ENCODE measurements at regions not wholly inside any gene's neighbourhood (a gene's known extent, or its start where the extent isn't known, plus 50 kb on each side); places are given as distances from the start of the nearest gene placed in this dataset.

DNA sequence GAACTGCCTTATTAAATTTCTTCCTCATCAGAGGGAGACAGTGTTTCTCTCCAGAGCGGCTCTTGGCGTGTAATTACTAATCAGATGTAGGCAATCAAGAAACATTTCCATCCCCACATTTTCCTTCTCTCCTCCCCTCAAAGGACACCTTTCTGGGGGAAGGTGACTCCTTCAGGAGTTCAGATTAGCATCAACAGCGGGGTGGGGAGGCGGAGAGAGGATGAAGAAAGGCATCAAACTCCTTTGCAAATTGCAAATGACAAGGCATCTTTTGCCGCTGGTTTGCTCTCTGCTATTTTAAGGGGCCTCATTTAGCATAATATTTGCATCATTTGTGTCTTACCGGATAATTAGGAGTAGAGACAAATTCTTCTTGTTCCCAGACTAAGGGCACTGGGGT, 231.7 kb upstream of the SRRM4 start:
- TF ChIP-seq, protein P1, sequence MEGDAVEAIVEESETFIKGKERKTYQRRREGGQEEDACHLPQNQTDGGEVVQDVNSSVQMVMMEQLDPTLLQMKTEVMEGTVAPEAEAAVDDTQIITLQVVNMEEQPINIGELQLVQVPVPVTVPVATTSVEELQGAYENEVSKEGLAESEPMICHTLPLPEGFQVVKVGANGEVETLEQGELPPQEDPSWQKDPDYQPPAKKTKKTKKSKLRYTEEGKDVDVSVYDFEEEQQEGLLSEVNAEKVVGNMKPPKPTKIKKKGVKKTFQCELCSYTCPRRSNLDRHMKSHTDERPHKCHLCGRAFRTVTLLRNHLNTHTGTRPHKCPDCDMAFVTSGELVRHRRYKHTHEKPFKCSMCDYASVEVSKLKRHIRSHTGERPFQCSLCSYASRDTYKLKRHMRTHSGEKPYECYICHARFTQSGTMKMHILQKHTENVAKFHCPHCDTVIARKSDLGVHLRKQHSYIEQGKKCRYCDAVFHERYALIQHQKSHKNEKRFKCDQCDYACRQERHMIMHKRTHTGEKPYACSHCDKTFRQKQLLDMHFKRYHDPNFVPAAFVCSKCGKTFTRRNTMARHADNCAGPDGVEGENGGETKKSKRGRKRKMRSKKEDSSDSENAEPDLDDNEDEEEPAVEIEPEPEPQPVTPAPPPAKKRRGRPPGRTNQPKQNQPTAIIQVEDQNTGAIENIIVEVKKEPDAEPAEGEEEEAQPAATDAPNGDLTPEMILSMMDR (IDR thresholded peaks at IDR 0.05) = no peak
- no peak for TF ChIP-seq POLR2A (IDR thresholded peaks at IDR 0.05)
